ENCODE measurements at regions not wholly inside any gene's neighbourhood (a gene's known extent, or its start where the extent isn't known, plus 50 kb on each side); places are given as distances from the start of the nearest gene placed in this dataset.
A peak's percentile ranks its signal among the peaks of the same experiment; 100 is the strongest.

GRCh38 chr17:5780476-5780875, 196.2 kb upstream of the NLRP1 start:
- Mint-ChIP-seq H3K27ac (no peak overlapping the region), H3K27me3 (ENCODE audit: insufficient read depth, low read depth, poor library complexity) (peaks cover 6% of the 10 kb centered on the region), H3K4me3 (no peak overlapping the region), H3K36me3 (ENCODE audit: low read depth) (0 out of 3 replicates have a peak, but pooled peaks cover 4% of the 10 kb centered on the region), H3K9me3 (peaks cover 10% of the 10 kb centered on the region), H3K4me1 (no peaks in the 10 kb centered on the region; the same call in 2 of the 3 replicates)
- Histone ChIP-seq H3K27me3 (ENCODE audit: insufficient read depth) (no peaks in the 10 kb centered on the region), H2AFZ (0 out of 2 replicates have a peak overlapping the region, but pooled peaks have one; percentile 43), H3K36me3 (ENCODE audit: insufficient read depth) (no peaks in the 10 kb centered on the region), H3K4me2 (no peak overlapping the region), H3K4me1 (ENCODE audit: insufficient read depth) (no peaks in the 10 kb centered on the region), H3K4me3 (no peak overlapping the region), H3K9me2 (ENCODE audit: insufficient read depth) (no peaks in the 10 kb centered on the region), H3K27ac (ENCODE audit: low read depth) (no peak overlapping the region), H3F3A (replicated peaks; ENCODE audit: low read depth) (no peaks in the 10 kb centered on the region), H4K20me1 (replicated peaks; ENCODE audit: insufficient read depth) (no peaks in the 10 kb centered on the region), H3K79me2 (replicated peaks; ENCODE audit: insufficient read depth) (no peaks in the 10 kb centered on the region)
- ATAC-seq = no peak
- no peak for DNase-seq (ENCODE audit: low spot score)
- peak in 1 of 2 experiments; percentile 13; a peak in 1 of 4 replicates for TF ChIP-seq CTCF (conservative IDR thresholded peaks at IDR 0.05; ENCODE audit: low read depth in 2 of 2)
- no peak for TF ChIP-seq CREB1 (CRISPR knock-in tag; IDR thresholded peaks at IDR 0.05; ENCODE audit: low read depth)
- no peak for TF ChIP-seq EZH2phosphoT487 (IDR thresholded peaks at IDR 0.05; ENCODE audit: unreplicated experiment)

GRCh38 chr17:5781236-5781927, 197.1 kb upstream of the NLRP1 start:
- no peak for TF ChIP-seq JUNB (IDR thresholded peaks at IDR 0.05; ENCODE audit: unreplicated experiment)
- no peak for TF ChIP-seq EZH2phosphoT487 (IDR thresholded peaks at IDR 0.05; ENCODE audit: unreplicated experiment)
- no peak for TF ChIP-seq CREB1 (CRISPR knock-in tag; IDR thresholded peaks at IDR 0.05; ENCODE audit: low read depth)
- no peak for TF ChIP-seq REST (IDR thresholded peaks at IDR 0.05; ENCODE audit: unreplicated experiment)
- no peak for TF ChIP-seq ZNF462 (CRISPR knock-in tag; IDR thresholded peaks at IDR 0.05)
- Mint-ChIP-seq H3K27me3 (ENCODE audit: insufficient read depth, low read depth, poor library complexity) (peaks cover 6% of the 10 kb centered on the region), H3K36me3 (ENCODE audit: low read depth) (0 out of 3 replicates have a peak, but pooled peaks cover 4% of the 10 kb centered on the region), H3K4me3 (no peak overlapping the region), H3K27ac (no peak overlapping the region), H3K9me3 (peaks cover 10% of the 10 kb centered on the region), H3K4me1 (no peaks in the 10 kb centered on the region)
- no peak overlapping the region for H3K4me2 ChIP-seq
- no peak overlapping the region for H2AFZ ChIP-seq
- no peaks in the 10 kb centered on the region for H3K4me1 ChIP-seq (ENCODE audit: insufficient read depth)
- DNase-seq (ENCODE audit: low spot score) = no peak
- H3K79me2 ChIP-seq (replicated peaks; ENCODE audit: insufficient read depth) = no peaks in the 10 kb centered on the region
- no peaks in the 10 kb centered on the region for H4K20me1 ChIP-seq (replicated peaks; ENCODE audit: insufficient read depth)
- H3K9me2 ChIP-seq (ENCODE audit: insufficient read depth) = no peaks in the 10 kb centered on the region
- no peak overlapping the region for H3K4me3 ChIP-seq
- no peak for ATAC-seq
- H3K27me3 ChIP-seq (ENCODE audit: insufficient read depth) = no peaks in the 10 kb centered on the region
- H3K27ac ChIP-seq (ENCODE audit: low read depth) = no peak overlapping the region
- no peaks in the 10 kb centered on the region for H3K36me3 ChIP-seq (ENCODE audit: insufficient read depth)
- H3F3A ChIP-seq (replicated peaks; ENCODE audit: low read depth) = no peaks in the 10 kb centered on the region
